ENCODE measurements at regions not wholly inside any gene's neighbourhood (a gene's known extent, or its start where the extent isn't known, plus 50 kb on each side); places are given as distances from the start of the nearest gene placed in this dataset.
"Not testable (repeated sequence)": the region's sequence is repeated elsewhere in the genome, so short reads cannot be mapped to it uniquely, and the experiment has no call there.

DNA sequence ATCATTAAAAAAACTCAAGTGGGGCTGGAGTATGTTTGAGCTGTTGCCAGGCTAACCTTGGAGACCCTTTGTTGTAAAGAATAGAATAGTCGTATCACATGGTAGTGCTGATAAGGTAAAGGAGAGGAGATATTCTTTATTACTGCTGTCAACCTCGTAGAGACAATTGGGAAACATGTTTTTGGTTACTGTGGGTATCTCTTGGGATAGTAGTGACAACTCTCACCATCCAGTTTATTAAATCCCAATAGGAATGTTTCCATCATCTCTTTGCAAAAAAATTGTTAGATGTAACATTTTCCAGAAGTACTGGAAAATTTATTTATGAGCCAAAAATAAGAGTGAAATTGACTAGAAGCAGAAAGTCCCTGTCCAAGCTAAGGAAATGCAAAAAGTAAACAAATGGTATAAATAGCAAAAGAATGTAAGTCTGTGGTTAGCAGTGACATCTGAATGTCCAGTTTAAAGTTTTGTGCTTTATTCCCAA is 829.3 kb upstream of the CITED2 start:
- H3K4me1 ChIP-seq (ENCODE audit: control insufficient read depth in 1 of 2, insufficient read depth in 2 of 2, low read length in 2 of 2), result peaks cover 0 to 19% of the 10 kb centered on the region in 2 donors
- H3K36me3 ChIP-seq (ENCODE audit: control insufficient read depth in 1 of 2, insufficient read depth in 2 of 2, low read length in 2 of 2), result no peaks in the 10 kb centered on the region
- H3K9me3 ChIP-seq (ENCODE audit: control insufficient read depth in 1 of 2, low read length in 2 of 2), result no peaks in the 10 kb centered on the region
- H3K27me3 ChIP-seq (ENCODE audit: low read depth, low read length), result no peaks in the 10 kb centered on the region
- H3K4me3 ChIP-seq (ENCODE audit: low read depth in 1 of 2, low read length in 2 of 2), result no peak overlapping the region
- no peak overlapping the region for H3K27ac ChIP-seq (ENCODE audit: low read length)

DNA sequence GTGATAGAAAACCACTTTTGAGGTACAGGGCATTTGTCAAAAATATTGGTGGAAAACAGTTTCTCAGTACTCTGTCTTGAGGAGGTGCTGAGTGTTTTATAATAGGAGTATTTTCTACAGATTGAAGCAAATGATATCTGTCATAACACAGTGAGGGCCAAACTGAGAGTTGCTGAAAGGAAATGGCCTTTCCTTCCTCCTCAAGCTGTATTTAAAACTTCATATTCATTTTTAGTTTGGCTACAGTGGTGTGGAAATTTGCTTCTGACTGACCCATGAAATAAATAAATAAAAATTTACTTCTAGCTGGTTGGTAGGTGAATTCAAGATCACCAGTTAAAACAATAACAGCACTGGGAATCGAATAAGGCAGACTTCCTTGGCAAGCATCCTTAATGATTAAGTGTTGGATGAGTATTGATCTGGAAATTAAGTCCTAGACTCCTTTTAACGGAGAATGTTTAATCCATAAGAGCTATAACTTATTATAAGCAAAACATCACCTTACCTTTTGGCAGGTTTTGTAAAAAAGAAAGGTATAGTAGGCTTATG is 828.6 kb upstream of the CITED2 start:
- no peak overlapping the region for H3K27ac ChIP-seq (ENCODE audit: low read length)
- H3K4me3 ChIP-seq (ENCODE audit: low read depth in 1 of 2, low read length in 2 of 2), result no peak overlapping the region
- no peaks in the 10 kb centered on the region for H3K36me3 ChIP-seq (ENCODE audit: control insufficient read depth in 1 of 2, insufficient read depth in 2 of 2, low read length in 2 of 2)
- no peaks in the 10 kb centered on the region for H3K9me3 ChIP-seq (ENCODE audit: control insufficient read depth in 1 of 2, low read length in 2 of 2)
- peaks cover 0 to 19% of the 10 kb centered on the region in 2 donors for H3K4me1 ChIP-seq (ENCODE audit: control insufficient read depth in 1 of 2, insufficient read depth in 2 of 2, low read length in 2 of 2)
- no peaks in the 10 kb centered on the region for H3K27me3 ChIP-seq (ENCODE audit: low read depth, low read length)

DNA sequence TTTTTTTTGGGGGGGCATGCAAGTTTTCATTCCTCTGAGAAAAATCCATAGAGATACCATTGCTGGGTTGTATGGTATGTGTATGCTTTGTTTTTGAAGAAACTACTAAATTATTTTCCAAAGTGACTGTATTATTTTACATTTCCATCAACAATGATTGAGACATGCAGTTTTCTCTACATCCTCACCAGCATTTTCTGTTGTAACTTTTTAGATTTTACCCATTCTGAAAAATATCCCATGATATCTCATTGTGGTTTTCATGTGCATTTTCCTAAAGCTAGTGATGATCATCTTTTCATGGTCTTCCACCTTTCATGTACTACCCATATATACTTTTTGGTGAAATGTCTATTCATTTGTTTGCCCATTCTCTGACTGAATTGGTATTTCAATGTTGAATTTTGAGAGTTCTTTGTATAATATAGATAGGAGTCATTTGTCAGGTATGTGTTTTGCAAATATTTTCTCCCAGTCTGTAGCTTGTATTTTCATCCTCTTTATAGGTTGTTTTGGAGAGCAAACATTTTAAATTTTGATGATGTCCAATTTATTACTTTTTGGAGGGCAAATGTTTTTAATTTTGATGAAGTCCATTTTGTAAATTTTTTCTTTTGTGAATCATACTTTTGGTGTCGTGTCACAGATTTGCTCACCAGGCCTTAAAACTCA is 827.5 kb upstream of the CITED2 start:
- no peaks in the 10 kb centered on the region for H3K27me3 ChIP-seq (ENCODE audit: low read depth, low read length)
- no peak overlapping the region for H3K27ac ChIP-seq (ENCODE audit: low read length)
- H3K9me3 ChIP-seq (ENCODE audit: control insufficient read depth in 1 of 2, low read length in 2 of 2), result no peaks in the 10 kb centered on the region
- peaks cover 0 to 19% of the 10 kb centered on the region in 2 donors for H3K4me1 ChIP-seq (ENCODE audit: control insufficient read depth in 1 of 2, insufficient read depth in 2 of 2, low read length in 2 of 2)
- H3K4me3 ChIP-seq (ENCODE audit: low read depth in 1 of 2, low read length in 2 of 2), result no peak overlapping the region
- H3K36me3 ChIP-seq (ENCODE audit: control insufficient read depth in 1 of 2, insufficient read depth in 2 of 2, low read length in 2 of 2), result no peaks in the 10 kb centered on the region

GRCh38 chr6:140193269-140193668 is 818.8 kb upstream of the CITED2 start:
- Histone ChIP-seq H3K4me3 (ENCODE audit: low read depth in 1 of 2, low read length in 2 of 2) (no peak overlapping the region), H3K9me3 (ENCODE audit: control insufficient read depth in 1 of 2, low read length in 2 of 2) (peaks cover 0 to 5% of the 10 kb centered on the region in 2 donors), H3K36me3 (ENCODE audit: control insufficient read depth in 1 of 2, insufficient read depth in 2 of 2, low read length in 2 of 2) (no peaks in the 10 kb centered on the region)

GRCh38 chr6:140192018-140192417 is 817.6 kb upstream of the CITED2 start:
- no peaks in the 10 kb centered on the region for H3K4me1 ChIP-seq (ENCODE audit: control insufficient read depth in 1 of 2, insufficient read depth in 2 of 2, low read length in 2 of 2)
- no peaks in the 10 kb centered on the region for H3K36me3 ChIP-seq (ENCODE audit: control insufficient read depth in 1 of 2, insufficient read depth in 2 of 2, low read length in 2 of 2)
- no peak overlapping the region for H3K27ac ChIP-seq (ENCODE audit: low read length)
- H3K4me3 ChIP-seq (ENCODE audit: low read depth in 1 of 2, low read length in 2 of 2), result no peak overlapping the region
- peaks cover 0 to 14% of the 10 kb centered on the region in 2 donors for H3K9me3 ChIP-seq (ENCODE audit: control insufficient read depth in 1 of 2, low read length in 2 of 2)
- H3K27me3 ChIP-seq (ENCODE audit: low read depth, low read length), result no peaks in the 10 kb centered on the region

More at GRCh38 chr6:140193269-140193668, 818.8 kb upstream of the CITED2 start:
- no peaks in the 10 kb centered on the region for H3K4me1 ChIP-seq (ENCODE audit: control insufficient read depth in 1 of 2, insufficient read depth in 2 of 2, low read length in 2 of 2)
- no peak overlapping the region for H3K27ac ChIP-seq (ENCODE audit: low read length)
- H3K27me3 ChIP-seq (ENCODE audit: low read depth, low read length), result no peaks in the 10 kb centered on the region

DNA sequence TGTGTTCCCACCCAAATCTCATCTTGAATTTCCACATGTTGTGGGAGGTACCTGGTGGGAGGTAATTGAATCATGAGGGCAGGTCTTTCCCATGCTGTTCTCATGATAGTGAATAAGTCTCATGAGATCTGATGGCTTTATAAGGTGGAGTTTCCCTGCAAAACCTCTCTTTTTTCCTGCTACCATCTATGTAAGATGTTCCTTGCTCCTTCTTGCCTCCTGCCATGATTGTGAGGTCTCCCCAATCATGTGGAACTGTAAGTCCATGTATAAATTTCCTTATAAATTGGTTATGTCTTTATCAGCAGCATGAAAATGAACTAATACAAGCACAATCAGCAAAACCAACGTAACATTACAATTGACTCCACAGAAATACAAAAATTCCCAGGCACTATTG is 814.8 kb upstream of the CITED2 start:
- H3K27ac ChIP-seq (ENCODE audit: low read length); H3K36me3 ChIP-seq (ENCODE audit: control insufficient read depth in 1 of 2, insufficient read depth in 2 of 2, low read length in 2 of 2); H3K27me3 ChIP-seq (ENCODE audit: low read depth, low read length); H3K4me1 ChIP-seq (ENCODE audit: control insufficient read depth in 1 of 2, insufficient read depth in 2 of 2, low read length in 2 of 2); H3K4me3 ChIP-seq (ENCODE audit: low read depth in 1 of 2, low read length in 2 of 2): not testable (repeated sequence)
- H3K9me3 ChIP-seq (ENCODE audit: control insufficient read depth in 1 of 2, low read length in 2 of 2), result peaks cover 0 to 14% of the 10 kb centered on the region in 2 donors

- Histone ChIP-seq H3K9me3 (ENCODE audit: control insufficient read depth in 1 of 2, low read length in 2 of 2) (peaks cover 0 to 12% of the 10 kb centered on the region in 2 donors), H3K4me1 (ENCODE audit: control insufficient read depth in 1 of 2, insufficient read depth in 2 of 2, low read length in 2 of 2) (no peaks in the 10 kb centered on the region), H3K27me3 (ENCODE audit: low read depth, low read length) (no peaks in the 10 kb centered on the region), H3K36me3 (ENCODE audit: control insufficient read depth in 1 of 2, insufficient read depth in 2 of 2, low read length in 2 of 2) (no peaks in the 10 kb centered on the region), H3K27ac (ENCODE audit: low read length) (no peak overlapping the region), H3K4me3 (ENCODE audit: low read depth in 1 of 2, low read length in 2 of 2) (no peak overlapping the region)
Observed at GRCh38 chr6:140185991-140186390, 811.5 kb upstream of the CITED2 start.

DNA sequence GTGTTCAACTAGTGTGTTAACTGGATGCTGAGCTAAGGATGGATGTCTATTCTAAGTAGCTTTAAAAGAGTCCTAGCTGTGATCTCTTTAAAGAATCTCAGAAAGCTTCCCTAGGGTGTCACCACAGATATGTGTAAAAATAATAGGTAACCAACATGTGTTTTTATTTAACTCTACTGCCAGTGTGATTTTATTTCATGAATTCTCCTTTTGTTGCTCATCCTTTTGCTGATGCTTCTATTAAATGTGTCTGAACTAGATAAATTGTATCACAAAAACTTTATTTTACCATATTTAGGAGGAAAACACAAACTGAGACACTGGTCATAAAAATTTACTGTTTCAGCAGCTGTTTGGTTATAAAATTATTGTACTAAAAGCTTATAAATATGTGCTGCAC is 809.4 kb upstream of the CITED2 start:
- Histone ChIP-seq H3K4me1 (ENCODE audit: control insufficient read depth in 1 of 2, insufficient read depth in 2 of 2, low read length in 2 of 2) (no peaks in the 10 kb centered on the region), H3K36me3 (ENCODE audit: control insufficient read depth in 1 of 2, insufficient read depth in 2 of 2, low read length in 2 of 2) (no peaks in the 10 kb centered on the region), H3K27ac (ENCODE audit: low read length) (no peak overlapping the region), H3K9me3 (ENCODE audit: control insufficient read depth in 1 of 2, low read length in 2 of 2) (peaks cover 0 to 12% of the 10 kb centered on the region in 2 donors), H3K4me3 (ENCODE audit: low read depth in 1 of 2, low read length in 2 of 2) (no peak overlapping the region), H3K27me3 (ENCODE audit: low read depth, low read length) (no peaks in the 10 kb centered on the region)

DNA sequence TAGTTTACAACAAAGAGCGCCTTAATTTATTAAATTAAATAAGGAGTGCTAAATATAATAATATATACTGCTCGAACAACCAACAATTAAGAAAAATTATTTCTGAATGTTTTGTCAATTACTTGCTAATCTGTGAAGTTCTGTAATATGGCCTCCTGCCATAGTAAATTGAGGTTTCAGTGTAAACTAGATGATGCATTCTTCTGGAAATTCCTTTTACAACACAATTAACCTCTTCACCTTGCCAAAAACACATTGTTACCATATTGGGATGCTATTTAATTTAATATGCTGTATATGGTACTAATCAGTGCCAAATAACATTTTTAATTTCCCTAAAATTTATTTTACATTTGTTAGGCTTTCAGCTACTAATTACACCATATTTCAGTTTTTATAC is 808.4 kb upstream of the CITED2 start:
- Histone ChIP-seq H3K4me3 (ENCODE audit: low read depth in 1 of 2, low read length in 2 of 2) (no peak overlapping the region), H3K9me3 (ENCODE audit: control insufficient read depth in 1 of 2, low read length in 2 of 2) (peaks cover 0 to 4% of the 10 kb centered on the region in 2 donors), H3K36me3 (ENCODE audit: control insufficient read depth in 1 of 2, insufficient read depth in 2 of 2, low read length in 2 of 2) (no peaks in the 10 kb centered on the region), H3K27ac (ENCODE audit: low read length) (no peak overlapping the region), H3K27me3 (ENCODE audit: low read depth, low read length) (no peaks in the 10 kb centered on the region), H3K4me1 (ENCODE audit: control insufficient read depth in 1 of 2, insufficient read depth in 2 of 2, low read length in 2 of 2) (peaks cover 0 to 7% of the 10 kb centered on the region in 2 donors)

- no peak overlapping the region for H3K27ac ChIP-seq (ENCODE audit: low read length)
- no peaks in the 10 kb centered on the region for H3K36me3 ChIP-seq (ENCODE audit: control insufficient read depth in 1 of 2, insufficient read depth in 2 of 2, low read length in 2 of 2)
- no peaks in the 10 kb centered on the region for H3K27me3 ChIP-seq (ENCODE audit: low read depth, low read length)
Observed at GRCh38 chr6:140181876-140182275, 807.4 kb upstream of the CITED2 start.

DNA sequence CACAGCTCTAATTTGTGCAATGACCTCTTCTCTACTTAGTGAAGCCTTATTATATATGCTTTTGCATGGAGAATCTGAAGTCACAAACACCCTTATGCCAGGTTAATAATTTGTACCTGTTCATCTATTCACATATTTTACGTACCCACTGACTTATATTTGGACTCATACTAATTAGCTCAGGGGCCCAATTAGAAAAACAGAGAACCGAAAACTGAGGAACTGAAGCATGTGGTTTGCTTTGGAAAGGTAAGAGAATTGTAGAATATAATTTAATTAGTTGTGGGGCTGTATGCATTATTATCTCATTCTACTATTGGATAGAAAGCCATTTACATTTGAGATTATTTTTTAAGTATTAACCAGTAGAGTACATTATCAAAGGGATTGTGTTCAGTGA is 805.9 kb upstream of the CITED2 start:
- Histone ChIP-seq H3K27ac (ENCODE audit: low read length) (no peak overlapping the region), H3K4me1 (ENCODE audit: control insufficient read depth in 1 of 2, insufficient read depth in 2 of 2, low read length in 2 of 2) (peaks cover 0 to 7% of the 10 kb centered on the region in 2 donors), H3K27me3 (ENCODE audit: low read depth, low read length) (no peaks in the 10 kb centered on the region), H3K4me3 (ENCODE audit: low read depth in 1 of 2, low read length in 2 of 2) (no peak overlapping the region), H3K36me3 (ENCODE audit: control insufficient read depth in 1 of 2, insufficient read depth in 2 of 2, low read length in 2 of 2) (no peaks in the 10 kb centered on the region), H3K9me3 (ENCODE audit: control insufficient read depth in 1 of 2, low read length in 2 of 2) (no peaks in the 10 kb centered on the region)

More at GRCh38 chr6:140181876-140182275, 807.4 kb upstream of the CITED2 start:
- H3K9me3 ChIP-seq (ENCODE audit: control insufficient read depth in 1 of 2, low read length in 2 of 2), result no peaks in the 10 kb centered on the region
- H3K4me3 ChIP-seq (ENCODE audit: low read depth in 1 of 2, low read length in 2 of 2), result no peak overlapping the region
- peaks cover 0 to 7% of the 10 kb centered on the region in 2 donors for H3K4me1 ChIP-seq (ENCODE audit: control insufficient read depth in 1 of 2, insufficient read depth in 2 of 2, low read length in 2 of 2)
